HCT116 (cell line): ENCODE measurements at regions not wholly inside any gene's neighbourhood (a gene's known extent, or its start where the extent isn't known, plus 50 kb on each side); places are given as distances from the start of the nearest gene placed in this dataset.

ENCODE experiments used
- ATAC-seq: fragments of 200-7000 bp; cut with Tn5 transposase; 2 replicates; pipeline ENCODE4 v1.9.1; 2020; ENCODE audit warnings: mild to moderate bottlenecking, moderate library complexity
- BruUV-seq: library from RNA; stranded (reverse); fragments of 400-500 nt; replicated peaks from 2 replicates; lab custom pipeline; 2021; lab: Mats Ljungman, UMichigan
- CTCF ChIA-PET: fragments of 300-600 bp; sonication (Branson Sonifier 250); formaldehyde crosslinking; loops from one replicate; lab custom pipeline; 2021; ENCODE audit warnings: antibody characterized with exemption; lab: Charles Lee
- POLR2A ChIA-PET: fragments of 300-600, 350-600 bp; sonication (Branson Sonifier 250); formaldehyde crosslinking; loops from one replicate; lab custom pipeline; 2021; ENCODE audit warnings: antibody characterized with exemption; lab: Charles Lee
- RAD21 ChIA-PET, 2 experiments: fragments of 300-600 bp; sonication (Branson Sonifier 250); formaldehyde crosslinking; loops; one replicate each; lab custom pipeline; 2023; ENCODE audit warnings: low total read pairs in 2 of 2; ENCODE audit not compliant: uncharacterized antibody in 2 of 2, unreplicated experiment in 2 of 2, low non-redundant PET in 1 of 2; lab: Charles Lee
- DNase-seq: peaks from one replicate; pipeline ENCODE4 v3.0.0-alpha.2; 2010; ENCODE audit warnings: low read depth, low spot score
- H2AFZ ChIP-seq: fragments of 200-600 bp; shearing (Covaris generic), sonication (generic); 2 replicates; pipeline ENCODE4 v1.6.1; 2017; ENCODE audit warnings: low read depth, mixed run types, mixed read lengths, antibody characterized with exemption, low read length; ENCODE audit not compliant: poor library complexity, severe bottlenecking
- H3K27ac ChIP-seq: 2 replicates; pipeline ENCODE4 v1.5.1; 2012; ENCODE audit warnings: low read depth, low read length
- H3K27me3 ChIP-seq: fragments of 200-600 bp; sonication (generic); 2 replicates; pipeline ENCODE4 v1.6.1; 2016; ENCODE audit warnings: mixed run types, low read length, mixed read lengths; ENCODE audit not compliant: insufficient read depth
- H3K36me3 ChIP-seq, 2 experiments: fragments of 200-500 bp in 1 of 2; fragments of 200-600 bp in 1 of 2; sonication (Bioruptor generic) in 1 of 2; sonication (generic) in 1 of 2; 2 replicates each; pipeline versions ENCODE4 v1.5.1 to v1.6.1; 2014 to 2016; ENCODE audit warnings: low read length in 2 of 2, inconsistent platforms in 1 of 2, mixed read lengths in 1 of 2, mixed run types in 1 of 2; ENCODE audit not compliant: insufficient read depth in 2 of 2, control insufficient read depth in 1 of 2
- H3K4me1 ChIP-seq, 2 experiments: fragments of 200-600 bp in 1 of 2; sonication (generic) in 1 of 2; 2 replicates each; pipeline versions ENCODE4 v1.5.1 to v1.6.1; 2012 to 2017; ENCODE audit warnings: low read length in 2 of 2, inconsistent platforms in 1 of 2, mild to moderate bottlenecking in 1 of 2, mixed read lengths in 1 of 2, mixed run types in 1 of 2, moderate library complexity in 1 of 2; ENCODE audit not compliant: insufficient read depth in 2 of 2, control insufficient read depth in 1 of 2
- H3K4me2 ChIP-seq: fragments of 200-600 bp; sonication (generic); 2 replicates; pipeline ENCODE4 v1.6.1; 2017; ENCODE audit warnings: mixed run types, low read length, mixed read lengths
- H3K4me3 ChIP-seq, 2 experiments: fragments of 200-600 bp in 1 of 2; sonication (generic) in 1 of 2; replicated peaks in 1 of 2; 2 replicates each; pipeline ENCODE4 v1.5.1; 2011 to 2016; ENCODE audit warnings: low read length in 2 of 2, control low read depth in 1 of 2, low read depth in 1 of 2, mild to moderate bottlenecking in 1 of 2, mixed read lengths in 1 of 2, mixed run types in 1 of 2
- H3K79me2 ChIP-seq: fragments of 200-600 bp; sonication (generic); 2 replicates; pipeline ENCODE4 v1.6.1; 2017; ENCODE audit warnings: mild to moderate bottlenecking, mixed run types, low read length, moderate library complexity, mixed read lengths; ENCODE audit not compliant: insufficient read depth
- H3K9ac ChIP-seq: fragments of 200-600 bp; sonication (generic); 2 replicates; pipeline ENCODE4 v1.6.1; 2016; ENCODE audit warnings: low read length, mixed read lengths
- H3K9me2 ChIP-seq: fragments of 200-600 bp; sonication (generic), shearing (Covaris generic); 2 replicates; pipeline ENCODE4 v1.6.1; 2017; ENCODE audit warnings: mixed run types, mild to moderate bottlenecking, moderate library complexity; ENCODE audit not compliant: insufficient read depth
- H3K9me3 ChIP-seq, 2 experiments: fragments of 200-500 bp in 1 of 2; fragments of 200-600 bp in 1 of 2; sonication (Bioruptor generic) in 1 of 2; sonication (generic) in 1 of 2; 2 replicates each; pipeline ENCODE4 v1.6.1; 2014 to 2017; ENCODE audit warnings: low read length in 2 of 2, mixed read lengths in 2 of 2, inconsistent platforms in 1 of 2, low read depth in 1 of 2, mild to moderate bottlenecking in 1 of 2, mixed run types in 1 of 2, moderate library complexity in 1 of 2; ENCODE audit not compliant: control insufficient read depth in 1 of 2, insufficient read depth in 1 of 2
- H4K20me1 ChIP-seq: fragments of 200-600 bp; sonication (generic), shearing (Covaris generic); 2 replicates; pipeline ENCODE4 v1.6.1; 2017; ENCODE audit warnings: mixed run types, mild to moderate bottlenecking, moderate library complexity; ENCODE audit not compliant: insufficient read depth
- CEBPB ChIP-seq: IDR thresholded peaks from 2 replicates; pipeline ENCODE4 v1.6.1; 2012; ENCODE audit warnings: low read depth
- ELF1 ChIP-seq: IDR thresholded peaks from 2 replicates; pipeline ENCODE4 v1.6.1; 2012; ENCODE audit warnings: low read depth, borderline replicate concordance
- EZH2 ChIP-seq: fragments of 200-600 bp; sonication (generic); IDR thresholded peaks from 2 replicates; pipeline ENCODE4 v1.6.1; 2017; ENCODE audit warnings: antibody characterized with exemption, mixed run types
- POLR2AphosphoS5 ChIP-seq: IDR thresholded peaks from 2 replicates; pipeline ENCODE4 v1.6.1; 2011; ENCODE audit warnings: mild to moderate bottlenecking, low read depth, low read length, moderate library complexity
- intact Hi-C: fragments of 100-400 bp; cut with micrococcal nuclease; formaldehyde crosslinking; loops from 2 replicates; pipeline ENCODE4 v1.10.0; 2022

DNA sequence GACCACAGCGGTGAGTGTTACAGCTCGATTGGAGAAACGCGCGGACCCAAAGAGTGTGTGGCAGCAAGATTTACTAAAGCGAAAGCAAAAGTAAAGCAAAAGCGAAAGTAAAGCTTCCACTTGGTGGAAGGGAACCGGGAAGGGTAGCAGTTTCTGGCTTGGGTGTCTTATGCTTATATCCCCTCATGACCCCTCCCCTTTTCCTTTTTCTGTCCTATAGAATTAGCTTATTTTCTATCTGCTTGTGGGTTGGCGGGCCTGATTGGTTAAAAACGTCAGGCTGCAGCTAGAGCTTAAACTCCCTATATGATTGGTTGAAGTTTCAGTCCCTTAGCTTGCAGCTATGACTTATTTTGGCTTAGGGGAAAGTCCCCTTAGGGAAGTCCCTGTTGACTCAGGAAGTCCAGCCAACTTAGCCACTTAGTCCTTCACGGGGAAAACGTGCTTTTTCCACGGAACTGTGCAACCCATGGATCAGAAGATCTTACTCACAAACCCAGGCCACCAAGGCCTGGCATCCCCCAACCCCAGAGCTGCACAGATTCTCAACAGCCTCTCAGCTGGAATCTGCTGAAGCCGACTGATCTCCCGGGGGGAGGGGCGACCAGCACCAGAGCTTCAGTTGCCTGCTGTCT, 114.2 kb upstream of the ADAMTS16 start:
- Histone ChIP-seq H3K9ac (no peak overlapping the region), H3K27me3 (no peaks in the 10 kb centered on the region), H2AFZ (no peak overlapping the region), H3K9me2 (no peaks in the 10 kb centered on the region), H3K4me2 (no peak overlapping the region), H3K79me2 (no peaks in the 10 kb centered on the region), H4K20me1 (no peaks in the 10 kb centered on the region), H3K4me3 (no peak overlapping the region), H3K9me3 (no peaks in the 10 kb centered on the region), H3K4me1 (no peaks in the 10 kb centered on the region), H3K27ac (no peak overlapping the region), H3K36me3 (no peaks in the 10 kb centered on the region)
- ChIA-PET CTCF (no interaction called here), POLR2A (no interaction called here), RAD21 (no interaction called here)
- DNase-seq (no peak), ATAC-seq (no peak)
- intact Hi-C loops, result no loop called here
- no peak for TF ChIP-seq EZH2
- no peak for TF ChIP-seq ELF1
- no TSS peak for BruUV-seq

DNA sequence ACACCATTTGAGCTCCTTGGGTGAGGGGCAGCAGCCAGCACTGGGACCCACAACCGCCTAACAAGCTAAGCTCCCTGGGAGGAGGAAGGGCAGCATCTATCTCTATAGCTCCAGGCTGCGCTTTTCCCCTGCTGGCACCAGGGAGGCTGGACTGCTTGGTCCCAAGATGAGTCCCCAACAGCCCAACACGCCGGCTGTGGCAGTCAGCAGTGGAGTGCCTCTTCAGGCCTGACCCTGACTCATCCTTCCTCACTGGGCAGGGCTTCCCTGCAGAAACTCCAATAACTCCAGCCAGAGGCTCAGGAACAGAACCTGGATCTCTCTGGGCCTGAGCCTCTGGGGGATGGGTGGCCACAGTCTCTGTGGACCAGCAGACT, 113.7 kb upstream of the ADAMTS16 start:
- Histone ChIP-seq H3K4me2 (no peak overlapping the region), H3K9me2 (no peaks in the 10 kb centered on the region), H3K27ac (no peak overlapping the region), H3K4me3 (no peak overlapping the region), H3K9me3 (no peaks in the 10 kb centered on the region), H3K4me1 (no peaks in the 10 kb centered on the region), H4K20me1 (no peaks in the 10 kb centered on the region; the same call in 1 of the 2 replicates), H2AFZ (no peak overlapping the region), H3K9ac (no peak overlapping the region), H3K36me3 (no peaks in the 10 kb centered on the region), H3K79me2 (no peaks in the 10 kb centered on the region), H3K27me3 (no peaks in the 10 kb centered on the region)
- no peak for DNase-seq
- intact Hi-C loops, result no loop called here
- CTCF ChIA-PET, result no interaction called here
- ATAC-seq, result no peak
- POLR2A ChIA-PET, result no interaction called here
- TF ChIP-seq POLR2AphosphoS5 (no peak), CEBPB (no peak)
- BruUV-seq, result no TSS peak
- RAD21 ChIA-PET, result no interaction called here
